ENCODE measurements at regions not wholly inside any gene's neighbourhood (a gene's known extent, or its start where the extent isn't known, plus 50 kb on each side); places are given as distances from the start of the nearest gene placed in this dataset.

GRCh38 chr2:220463876-220464275, 836.4 kb downstream of the SLC4A3 start:
- Histone ChIP-seq H3K4me1 (no peaks in the 10 kb centered on the region), H3K27me3 (no peaks in the 10 kb centered on the region), H3K4me3 (no peak overlapping the region), H3K9me3 (no peaks in the 10 kb centered on the region), H3K27ac (no peak overlapping the region), H3K36me3 (no peaks in the 10 kb centered on the region)
- TF ChIP-seq EP300 (IDR thresholded peaks at IDR 0.05) (no peak), POLR2AphosphoS5 (IDR thresholded peaks at IDR 0.05) (no peak), POLR2A (IDR thresholded peaks at IDR 0.05) (no peak)
- TF ChIP-seq, protein P1, sequence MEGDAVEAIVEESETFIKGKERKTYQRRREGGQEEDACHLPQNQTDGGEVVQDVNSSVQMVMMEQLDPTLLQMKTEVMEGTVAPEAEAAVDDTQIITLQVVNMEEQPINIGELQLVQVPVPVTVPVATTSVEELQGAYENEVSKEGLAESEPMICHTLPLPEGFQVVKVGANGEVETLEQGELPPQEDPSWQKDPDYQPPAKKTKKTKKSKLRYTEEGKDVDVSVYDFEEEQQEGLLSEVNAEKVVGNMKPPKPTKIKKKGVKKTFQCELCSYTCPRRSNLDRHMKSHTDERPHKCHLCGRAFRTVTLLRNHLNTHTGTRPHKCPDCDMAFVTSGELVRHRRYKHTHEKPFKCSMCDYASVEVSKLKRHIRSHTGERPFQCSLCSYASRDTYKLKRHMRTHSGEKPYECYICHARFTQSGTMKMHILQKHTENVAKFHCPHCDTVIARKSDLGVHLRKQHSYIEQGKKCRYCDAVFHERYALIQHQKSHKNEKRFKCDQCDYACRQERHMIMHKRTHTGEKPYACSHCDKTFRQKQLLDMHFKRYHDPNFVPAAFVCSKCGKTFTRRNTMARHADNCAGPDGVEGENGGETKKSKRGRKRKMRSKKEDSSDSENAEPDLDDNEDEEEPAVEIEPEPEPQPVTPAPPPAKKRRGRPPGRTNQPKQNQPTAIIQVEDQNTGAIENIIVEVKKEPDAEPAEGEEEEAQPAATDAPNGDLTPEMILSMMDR (IDR thresholded peaks at IDR 0.05), result no peak
- intact Hi-C loops (cut with DNase I; ENCODE audit: low total_unique reads), result no loop called here
- 32 to 91% (median 89%) methylated on average over 1 of the region's 1 CpG for WGBS, 5 donors
- no peak for DNase-seq

- H3K4me1 ChIP-seq, result no peaks in the 10 kb centered on the region
- intact Hi-C loops (cut with DNase I; ENCODE audit: low total_unique reads), result no loop called here
- 58 to 91% (median 69%) methylated on average over 4 of the region's 4 CpGs for WGBS, 5 donors
Observed at GRCh38 chr2:220465700-220466099, 838.3 kb downstream of the SLC4A3 start.

GRCh38 chr2:220466251-220466691, 838.8 kb downstream of the SLC4A3 start:
- no peaks in the 10 kb centered on the region for H3K9me3 ChIP-seq
- H3K27ac ChIP-seq, result no peak overlapping the region
- DNase-seq, result no peak
- no peaks in the 10 kb centered on the region for H3K27me3 ChIP-seq
- H3K4me3 ChIP-seq, result no peak overlapping the region
- intact Hi-C loops (cut with DNase I; ENCODE audit: low total_unique reads), result no loop called here
- no peaks in the 10 kb centered on the region for H3K4me1 ChIP-seq
- no peaks in the 10 kb centered on the region for H3K36me3 ChIP-seq
- 24 to 44% (median 34%) methylated on average over 2 of the region's 2 CpGs for WGBS, 5 donors
- no peak for TF ChIP-seq POLR2AphosphoS5 (IDR thresholded peaks at IDR 0.05)
- TF ChIP-seq, protein P1 (IDR thresholded peaks at IDR 0.05), result no peak
- TF ChIP-seq EP300 (IDR thresholded peaks at IDR 0.05), result no peak
- no peak for TF ChIP-seq POLR2A (IDR thresholded peaks at IDR 0.05)

More at GRCh38 chr2:220465700-220466099, 838.3 kb downstream of the SLC4A3 start:
- no peak overlapping the region for H3K4me3 ChIP-seq
- no peak for DNase-seq
- no peak for TF ChIP-seq EP300 (IDR thresholded peaks at IDR 0.05)
- TF ChIP-seq, protein P1 (IDR thresholded peaks at IDR 0.05), result no peak
- no peak for TF ChIP-seq POLR2A (IDR thresholded peaks at IDR 0.05)
- no peak for TF ChIP-seq POLR2AphosphoS5 (IDR thresholded peaks at IDR 0.05)
- no peaks in the 10 kb centered on the region for H3K9me3 ChIP-seq
- no peaks in the 10 kb centered on the region for H3K36me3 ChIP-seq
- no peaks in the 10 kb centered on the region for H3K27me3 ChIP-seq
- no peak overlapping the region for H3K27ac ChIP-seq

DNA sequence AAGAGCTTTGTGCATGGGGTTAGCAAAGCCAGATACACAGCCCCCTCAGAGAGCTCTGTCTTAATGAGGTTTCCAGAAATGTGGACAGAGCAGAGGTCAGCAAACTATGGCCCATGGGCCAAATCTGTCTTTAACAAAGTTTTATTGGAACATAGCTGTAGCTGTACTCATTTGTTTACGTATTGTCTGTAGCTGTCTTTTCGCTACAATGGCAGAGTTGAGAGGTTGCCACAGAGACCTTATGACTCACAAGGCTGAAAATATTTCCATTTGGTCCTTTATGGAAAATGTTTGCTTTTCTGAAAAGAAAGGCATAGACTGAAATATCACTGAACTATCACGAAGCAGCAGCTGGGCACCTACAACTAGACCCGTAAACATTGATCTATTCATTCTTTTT, 841.8 kb downstream of the SLC4A3 start:
- intact Hi-C loops (cut with DNase I; ENCODE audit: low total_unique reads), result no loop called here
- Histone ChIP-seq H3K36me3 (no peaks in the 10 kb centered on the region), H3K9me3 (no peaks in the 10 kb centered on the region), H3K27me3 (no peaks in the 10 kb centered on the region), H3K4me1 (no peaks in the 10 kb centered on the region), H3K4me3 (no peak overlapping the region), H3K27ac (no peak overlapping the region)
- 59 to 71% (median 65%) methylated on average over 4 of the region's 4 CpGs for whole genome bisulfite sequencing, 5 donors
- DNase-seq, result no peak
- TF ChIP-seq POLR2AphosphoS5 (IDR thresholded peaks at IDR 0.05), result no peak
- no peak for TF ChIP-seq POLR2A (IDR thresholded peaks at IDR 0.05)
- no peak for TF ChIP-seq EP300 (IDR thresholded peaks at IDR 0.05)
- TF ChIP-seq, protein P1 (IDR thresholded peaks at IDR 0.05), result no peak
